GM10266 (cell line): ENCODE measurements at regions not wholly inside any gene's neighbourhood (a gene's known extent, or its start where the extent isn't known, plus 50 kb on each side); places are given as distances from the start of the nearest gene placed in this dataset.

Experiments used
- DNase-seq: peaks from one replicate; pipeline ENCODE4 v3.0.0; 2012; ENCODE audit errors: extremely low spot score
- TF ChIP-seq, protein P1 (sequence below): IDR thresholded peaks from 2 replicates; pipeline ENCODE4 v1.5.1; 2012; ENCODE audit warnings: mild to moderate bottlenecking, low read depth; ENCODE audit not compliant: control insufficient read depth, insufficient read depth; ENCODE audit errors: missing control alignments

DNA sequence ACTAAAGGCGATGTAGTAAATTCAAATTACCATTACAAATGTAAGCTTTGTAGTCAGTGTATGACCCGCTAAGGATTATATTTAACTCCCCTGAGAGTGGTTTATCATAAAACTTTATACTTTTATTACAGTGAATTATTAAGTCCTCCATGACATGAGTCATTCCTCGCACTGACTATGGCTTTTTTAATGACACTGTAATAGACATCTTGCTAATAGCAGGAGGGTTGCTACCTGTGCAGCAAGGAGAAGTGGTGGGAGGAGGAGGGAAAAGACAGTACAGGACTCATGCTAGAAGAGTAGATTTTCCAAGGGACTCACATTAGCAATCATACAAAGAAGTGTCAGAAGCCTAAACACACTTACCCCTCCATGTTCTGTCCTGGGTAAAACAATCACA is 556.1 kb downstream of the BCL11A start:
- no peak for DNase-seq
- TF ChIP-seq, protein P1, sequence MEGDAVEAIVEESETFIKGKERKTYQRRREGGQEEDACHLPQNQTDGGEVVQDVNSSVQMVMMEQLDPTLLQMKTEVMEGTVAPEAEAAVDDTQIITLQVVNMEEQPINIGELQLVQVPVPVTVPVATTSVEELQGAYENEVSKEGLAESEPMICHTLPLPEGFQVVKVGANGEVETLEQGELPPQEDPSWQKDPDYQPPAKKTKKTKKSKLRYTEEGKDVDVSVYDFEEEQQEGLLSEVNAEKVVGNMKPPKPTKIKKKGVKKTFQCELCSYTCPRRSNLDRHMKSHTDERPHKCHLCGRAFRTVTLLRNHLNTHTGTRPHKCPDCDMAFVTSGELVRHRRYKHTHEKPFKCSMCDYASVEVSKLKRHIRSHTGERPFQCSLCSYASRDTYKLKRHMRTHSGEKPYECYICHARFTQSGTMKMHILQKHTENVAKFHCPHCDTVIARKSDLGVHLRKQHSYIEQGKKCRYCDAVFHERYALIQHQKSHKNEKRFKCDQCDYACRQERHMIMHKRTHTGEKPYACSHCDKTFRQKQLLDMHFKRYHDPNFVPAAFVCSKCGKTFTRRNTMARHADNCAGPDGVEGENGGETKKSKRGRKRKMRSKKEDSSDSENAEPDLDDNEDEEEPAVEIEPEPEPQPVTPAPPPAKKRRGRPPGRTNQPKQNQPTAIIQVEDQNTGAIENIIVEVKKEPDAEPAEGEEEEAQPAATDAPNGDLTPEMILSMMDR: no peak

DNA sequence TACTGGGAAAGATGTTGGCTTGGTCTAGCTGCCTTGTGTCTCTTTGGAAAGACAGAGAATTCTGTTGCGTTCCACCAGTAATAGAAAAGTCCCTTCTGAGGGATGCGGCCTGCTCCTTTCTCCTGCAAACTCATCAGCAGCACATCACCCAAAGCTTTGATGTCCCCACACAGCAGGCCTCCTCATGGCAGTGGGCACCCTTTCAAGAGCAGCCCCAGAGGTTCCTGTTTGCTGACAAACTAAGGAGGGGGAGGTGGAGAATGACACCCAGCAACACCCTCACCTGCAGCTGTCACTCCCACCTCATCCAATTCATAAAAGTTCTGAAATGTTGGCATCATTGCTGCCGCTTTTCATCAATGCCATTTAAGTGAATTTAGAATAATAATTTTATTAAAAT is 556.6 kb downstream of the BCL11A start:
- TF ChIP-seq, protein P1: no peak
- DNase-seq: no peak

DNA sequence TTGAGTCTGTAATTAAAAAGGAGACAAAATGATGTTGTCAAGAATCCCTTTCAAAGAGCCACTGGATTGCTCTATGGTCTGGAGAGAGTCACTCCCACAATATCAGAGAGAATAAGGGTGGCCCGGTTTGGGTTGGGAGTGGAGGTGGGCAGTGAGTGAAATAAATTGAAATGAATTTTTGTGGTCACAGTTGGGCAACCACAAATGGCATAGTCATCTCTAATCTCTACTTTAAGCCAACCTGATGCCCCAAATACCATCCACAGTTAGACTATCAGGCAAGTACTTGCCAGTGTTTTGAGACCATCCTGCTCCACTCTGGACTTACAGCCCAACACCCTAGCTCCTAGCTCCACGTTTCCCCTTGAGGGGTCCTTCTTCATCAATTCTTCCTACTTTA is 559.7 kb downstream of the BCL11A start:
- TF ChIP-seq, protein P1: no peak
- DNase-seq: no peak

DNA sequence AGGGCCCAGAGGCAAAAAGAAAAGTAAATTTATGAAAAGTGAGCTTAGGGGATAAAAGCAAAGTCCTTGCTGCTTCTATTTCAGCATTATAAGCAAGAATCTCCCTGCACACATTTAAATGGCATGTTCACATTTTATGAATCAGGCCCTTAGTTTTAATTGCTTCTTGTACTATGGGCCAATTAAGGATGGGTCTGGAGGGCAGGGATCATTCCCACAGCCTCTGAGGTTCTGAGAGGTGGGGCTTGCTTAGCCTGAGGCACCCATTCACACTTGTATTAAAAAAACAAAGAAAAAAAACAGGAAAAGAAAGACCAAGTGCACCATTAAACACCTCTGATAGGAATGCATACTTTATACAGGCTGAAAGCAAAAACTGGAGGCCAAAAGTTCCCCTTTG is 565.1 kb downstream of the BCL11A start:
- no peak for DNase-seq
- TF ChIP-seq, protein P1: no peak

DNA sequence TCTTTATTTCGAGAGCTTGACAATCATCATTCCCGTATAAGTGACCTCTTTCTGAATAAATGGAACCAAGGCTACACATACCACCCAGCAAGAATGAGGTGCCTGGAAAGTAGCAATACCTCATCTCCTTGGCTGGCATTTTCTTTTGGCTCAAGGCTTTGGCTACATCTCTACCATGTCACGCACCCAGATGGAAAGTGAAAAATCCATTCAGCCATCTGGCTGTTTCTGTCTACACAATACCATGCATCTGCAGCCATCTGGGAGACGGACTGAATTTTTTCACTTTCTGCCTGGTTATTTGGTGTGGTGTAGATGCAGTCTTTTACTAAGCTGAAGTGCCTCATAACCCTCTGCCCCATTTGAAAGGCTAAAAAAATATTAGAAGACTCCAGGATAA is 566.9 kb downstream of the BCL11A start:
- TF ChIP-seq, protein P1: no peak
- no peak for DNase-seq

DNA sequence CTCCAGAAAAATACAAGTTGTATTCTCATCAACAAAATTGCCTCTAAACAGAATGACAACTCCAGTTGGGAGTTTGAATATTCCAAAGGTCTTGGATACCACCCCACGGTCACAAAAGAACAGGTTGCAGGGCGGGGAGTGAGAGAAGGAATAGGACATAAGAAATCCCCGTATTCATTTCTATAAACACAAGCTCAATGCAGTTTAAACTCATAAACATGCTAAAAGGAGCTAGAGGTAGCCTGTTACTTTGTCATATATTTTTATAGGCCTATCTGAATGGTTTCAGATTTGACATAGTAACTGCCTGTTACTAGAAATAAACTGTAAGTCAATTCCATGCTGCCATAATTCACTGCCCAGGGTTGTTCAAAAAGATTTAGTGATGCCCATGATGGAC is 567.5 kb downstream of the BCL11A start:
- TF ChIP-seq, protein P1: no peak

DNA sequence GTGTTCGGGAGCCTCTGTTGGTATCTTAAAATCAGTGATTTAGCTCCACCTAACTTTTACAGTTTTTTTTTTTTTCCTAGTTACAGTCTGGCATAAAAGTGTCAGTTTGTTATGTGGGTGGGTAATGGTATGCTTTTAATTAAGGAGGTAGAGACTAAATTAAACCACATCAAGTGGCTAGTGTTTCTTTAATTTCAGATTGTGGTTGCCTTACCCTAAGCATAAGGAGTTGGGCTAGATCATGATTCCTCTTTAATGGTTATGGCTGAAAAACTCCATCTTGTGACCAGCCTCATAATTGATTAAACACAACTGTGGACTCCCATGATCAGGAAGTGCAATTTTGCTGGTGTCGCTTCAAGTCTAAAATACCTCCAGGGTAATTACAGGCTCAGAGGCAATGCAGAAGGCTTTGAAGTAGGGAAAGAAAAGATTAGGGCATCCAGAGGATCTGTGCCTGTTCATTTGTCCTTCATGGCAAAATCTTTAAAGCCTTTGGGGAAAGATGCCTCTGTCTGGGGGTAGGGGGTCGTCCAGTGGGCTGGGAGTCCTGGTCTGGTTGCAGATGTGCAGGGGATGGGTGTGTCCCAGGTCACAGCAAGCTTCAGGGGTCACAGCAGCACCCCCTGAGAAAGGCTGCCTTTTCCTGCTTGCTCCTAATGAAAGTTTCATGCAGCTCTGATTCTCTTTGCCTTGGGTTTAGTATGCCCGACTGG is 579.2 kb downstream of the BCL11A start:
- TF ChIP-seq, protein P1: no peak
- DNase-seq: no peak

More for the DNA sequence above, 567.5 kb downstream of the BCL11A start:
- DNase-seq: no peak
